ENCODE measurements at regions not wholly inside any gene's neighbourhood (a gene's known extent, or its start where the extent isn't known, plus 50 kb on each side); places are given as distances from the start of the nearest gene placed in this dataset.

DNA sequence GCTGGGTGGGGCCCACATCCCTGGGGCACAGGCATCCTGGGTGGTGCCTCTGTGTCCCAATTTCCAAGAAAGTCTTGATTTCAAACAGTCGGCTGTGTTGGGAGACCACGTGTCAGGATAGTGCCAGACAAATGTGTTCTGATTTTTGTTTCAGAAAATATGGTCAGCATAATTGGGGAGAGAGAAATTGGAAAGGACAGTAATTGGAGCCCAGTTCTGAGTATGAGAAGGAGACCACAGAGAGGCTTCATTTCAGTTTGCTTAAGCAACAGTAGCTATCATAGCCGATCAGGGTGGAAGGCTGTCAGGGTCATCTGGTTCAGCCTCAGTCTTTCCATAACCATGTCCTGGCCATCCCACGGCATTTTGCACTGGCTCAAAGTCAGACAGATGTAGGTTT, 220.7 kb downstream of the CDC5L start:
- TF ChIP-seq, protein P1, sequence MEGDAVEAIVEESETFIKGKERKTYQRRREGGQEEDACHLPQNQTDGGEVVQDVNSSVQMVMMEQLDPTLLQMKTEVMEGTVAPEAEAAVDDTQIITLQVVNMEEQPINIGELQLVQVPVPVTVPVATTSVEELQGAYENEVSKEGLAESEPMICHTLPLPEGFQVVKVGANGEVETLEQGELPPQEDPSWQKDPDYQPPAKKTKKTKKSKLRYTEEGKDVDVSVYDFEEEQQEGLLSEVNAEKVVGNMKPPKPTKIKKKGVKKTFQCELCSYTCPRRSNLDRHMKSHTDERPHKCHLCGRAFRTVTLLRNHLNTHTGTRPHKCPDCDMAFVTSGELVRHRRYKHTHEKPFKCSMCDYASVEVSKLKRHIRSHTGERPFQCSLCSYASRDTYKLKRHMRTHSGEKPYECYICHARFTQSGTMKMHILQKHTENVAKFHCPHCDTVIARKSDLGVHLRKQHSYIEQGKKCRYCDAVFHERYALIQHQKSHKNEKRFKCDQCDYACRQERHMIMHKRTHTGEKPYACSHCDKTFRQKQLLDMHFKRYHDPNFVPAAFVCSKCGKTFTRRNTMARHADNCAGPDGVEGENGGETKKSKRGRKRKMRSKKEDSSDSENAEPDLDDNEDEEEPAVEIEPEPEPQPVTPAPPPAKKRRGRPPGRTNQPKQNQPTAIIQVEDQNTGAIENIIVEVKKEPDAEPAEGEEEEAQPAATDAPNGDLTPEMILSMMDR (IDR thresholded peaks at IDR 0.05), result no peak
- no peak for TF ChIP-seq POLR2A (IDR thresholded peaks at IDR 0.05)

Measured in Peyer's patch (tissue), 4 donors.